Body of pancreas (tissue), 4 donors: ENCODE measurements at regions not wholly inside any gene's neighbourhood (a gene's known extent, or its start where the extent isn't known, plus 50 kb on each side); places are given as distances from the start of the nearest gene placed in this dataset.

ENCODE experiments used
- CTCF ChIP-seq, 7 experiments: fragments of 450-650 bp in 4 of 7; fragments of 200-600 bp in 3 of 7; sonication (generic) in 3 of 7; IDR thresholded peaks; one replicate each; pipeline ENCODE4 v1.5.1; 2016 to 2019; ENCODE audit warnings: antibody characterized with exemption in 7 of 7
- POLR2A ChIP-seq, 3 donors: fragments of 450-650 bp; IDR thresholded peaks; one replicate each; pipeline ENCODE4 v1.6.1; 2016; ENCODE audit warnings: antibody characterized with exemption in 3 of 3, mild to moderate bottlenecking in 2 of 3

GRCh38 chr7:153005750-153006435, 246.3 kb downstream of the ACTR3B start:
- TF ChIP-seq CTCF (IDR thresholded peaks at IDR 0.05), result no peak
- no peak for TF ChIP-seq POLR2A (IDR thresholded peaks at IDR 0.05)
